NB4 (cell line): ENCODE measurements at regions not wholly inside any gene's neighbourhood (a gene's known extent, or its start where the extent isn't known, plus 50 kb on each side); places are given as distances from the start of the nearest gene placed in this dataset.

ENCODE experiments used
- POLR2A ChIP-seq: IDR thresholded peaks from 2 replicates; pipeline ENCODE4 v1.6.1; 2011; ENCODE audit warnings: mild to moderate bottlenecking; ENCODE audit not compliant: insufficient read length; ENCODE audit errors: extremely low read depth
- TF ChIP-seq, protein P1 (sequence below): IDR thresholded peaks from one replicate; pipeline ENCODE4 v1.5.1; 2012; ENCODE audit warnings: low read depth, low read length

GRCh38 chr16:73448970-73449369 is 401.0 kb upstream of the ZFHX3 start:
- TF ChIP-seq, protein P1, sequence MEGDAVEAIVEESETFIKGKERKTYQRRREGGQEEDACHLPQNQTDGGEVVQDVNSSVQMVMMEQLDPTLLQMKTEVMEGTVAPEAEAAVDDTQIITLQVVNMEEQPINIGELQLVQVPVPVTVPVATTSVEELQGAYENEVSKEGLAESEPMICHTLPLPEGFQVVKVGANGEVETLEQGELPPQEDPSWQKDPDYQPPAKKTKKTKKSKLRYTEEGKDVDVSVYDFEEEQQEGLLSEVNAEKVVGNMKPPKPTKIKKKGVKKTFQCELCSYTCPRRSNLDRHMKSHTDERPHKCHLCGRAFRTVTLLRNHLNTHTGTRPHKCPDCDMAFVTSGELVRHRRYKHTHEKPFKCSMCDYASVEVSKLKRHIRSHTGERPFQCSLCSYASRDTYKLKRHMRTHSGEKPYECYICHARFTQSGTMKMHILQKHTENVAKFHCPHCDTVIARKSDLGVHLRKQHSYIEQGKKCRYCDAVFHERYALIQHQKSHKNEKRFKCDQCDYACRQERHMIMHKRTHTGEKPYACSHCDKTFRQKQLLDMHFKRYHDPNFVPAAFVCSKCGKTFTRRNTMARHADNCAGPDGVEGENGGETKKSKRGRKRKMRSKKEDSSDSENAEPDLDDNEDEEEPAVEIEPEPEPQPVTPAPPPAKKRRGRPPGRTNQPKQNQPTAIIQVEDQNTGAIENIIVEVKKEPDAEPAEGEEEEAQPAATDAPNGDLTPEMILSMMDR, result no peak
- no peak for TF ChIP-seq POLR2A
